PC-3 (cell line): ENCODE measurements at regions not wholly inside any gene's neighbourhood (a gene's known extent, or its start where the extent isn't known, plus 50 kb on each side); places are given as distances from the start of the nearest gene placed in this dataset.

ENCODE experiments used
- CTCF ChIP-seq: fragments of 300-600 bp; sonication (generic); conservative IDR thresholded peaks from 2 replicates; pipeline ENCODE4 v1.5.1; 2017; ENCODE audit warnings: antibody characterized with exemption, low read depth, mild to moderate bottlenecking, low read length
- EZH2 ChIP-seq: fragments of 300-600 bp; sonication (generic); IDR thresholded peaks from one replicate; pipeline ENCODE4 v1.6.1; 2017; ENCODE audit warnings: antibody characterized with exemption, mild to moderate bottlenecking, low read length; ENCODE audit not compliant: unreplicated experiment

- no peak for TF ChIP-seq CTCF
- no peak for TF ChIP-seq EZH2
Observed at GRCh38 chr5:96117771-96118651, 156.4 kb upstream of the ELL2 start.
